Muscle layer of duodenum (tissue), 2 donors: ENCODE measurements at regions not wholly inside any gene's neighbourhood (a gene's known extent, or its start where the extent isn't known, plus 50 kb on each side); places are given as distances from the start of the nearest gene placed in this dataset.

Experiments used
- H3K27ac ChIP-seq: one replicate; pipeline ENCODE4 v1.7.0; 2013; ENCODE audit warnings: mild to moderate bottlenecking, low read length
- H3K27me3 ChIP-seq: one replicate; pipeline ENCODE4 v1.7.0; 2013; ENCODE audit warnings: low read depth, mild to moderate bottlenecking, control low read depth, low read length
- H3K36me3 ChIP-seq, 2 donors: one replicate each; pipeline ENCODE4 v1.7.0; 2013; ENCODE audit warnings: low read length in 2 of 2, control low read depth in 1 of 2, mild to moderate bottlenecking in 1 of 2; ENCODE audit not compliant: insufficient read depth in 2 of 2, control insufficient read depth in 1 of 2
- H3K4me1 ChIP-seq, 2 donors: one replicate each; pipeline ENCODE4 v1.7.0; 2013; ENCODE audit warnings: low read length in 2 of 2, mild to moderate bottlenecking in 2 of 2, control low read depth in 1 of 2, moderate library complexity in 1 of 2; ENCODE audit not compliant: insufficient read depth in 2 of 2, control insufficient read depth in 1 of 2
- H3K4me3 ChIP-seq, 2 donors: one replicate each; pipeline ENCODE4 v1.7.0; 2013; ENCODE audit warnings: low read length in 2 of 2, low read depth in 1 of 2, mild to moderate bottlenecking in 1 of 2
- H3K9me3 ChIP-seq, 2 donors: one replicate each; pipeline ENCODE4 v1.7.0; 2013; ENCODE audit warnings: low read length in 2 of 2, control low read depth in 1 of 2, mild to moderate bottlenecking in 1 of 2; ENCODE audit not compliant: control insufficient read depth in 1 of 2
- donor health status: healthy.

- no peak overlapping the region for H3K27ac ChIP-seq
- H3K9me3 ChIP-seq: peaks cover 0 to 3% of the 10 kb centered on the region in 2 donors
- H3K4me1 ChIP-seq: no peaks in the 10 kb centered on the region
- H3K36me3 ChIP-seq: no peaks in the 10 kb centered on the region
- H3K4me3 ChIP-seq: no peak overlapping the region
- H3K27me3 ChIP-seq: no peaks in the 10 kb centered on the region
Observed at GRCh38 chr13:79126706-79127105, 279.3 kb downstream of the RBM26 start.

DNA sequence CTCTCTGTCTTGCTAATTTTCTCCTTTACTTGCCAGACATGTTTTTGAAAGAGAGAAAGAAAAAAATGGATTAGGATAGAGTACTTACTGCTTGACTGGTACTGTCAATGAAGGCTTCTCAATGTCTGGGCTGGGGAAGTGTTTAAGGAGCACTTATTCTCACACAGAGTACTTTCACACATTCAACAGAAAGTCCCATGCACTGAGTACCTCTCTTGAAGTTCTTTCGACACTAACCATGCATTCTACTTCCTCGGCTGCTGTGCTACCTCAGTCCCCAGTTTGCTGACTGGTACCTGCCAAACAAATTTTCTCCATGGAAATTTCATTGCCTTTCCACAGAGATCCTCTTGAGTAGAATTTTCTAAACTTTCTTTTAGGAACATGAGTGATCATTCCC is 281.9 kb downstream of the RBM26 start:
- no peak overlapping the region for H3K27ac ChIP-seq
- H3K4me3 ChIP-seq: no peak overlapping the region
- H3K4me1 ChIP-seq: no peaks in the 10 kb centered on the region
- no peaks in the 10 kb centered on the region for H3K36me3 ChIP-seq
- H3K27me3 ChIP-seq: no peaks in the 10 kb centered on the region
- H3K9me3 ChIP-seq: peaks cover 0 to 3% of the 10 kb centered on the region in 2 donors

DNA sequence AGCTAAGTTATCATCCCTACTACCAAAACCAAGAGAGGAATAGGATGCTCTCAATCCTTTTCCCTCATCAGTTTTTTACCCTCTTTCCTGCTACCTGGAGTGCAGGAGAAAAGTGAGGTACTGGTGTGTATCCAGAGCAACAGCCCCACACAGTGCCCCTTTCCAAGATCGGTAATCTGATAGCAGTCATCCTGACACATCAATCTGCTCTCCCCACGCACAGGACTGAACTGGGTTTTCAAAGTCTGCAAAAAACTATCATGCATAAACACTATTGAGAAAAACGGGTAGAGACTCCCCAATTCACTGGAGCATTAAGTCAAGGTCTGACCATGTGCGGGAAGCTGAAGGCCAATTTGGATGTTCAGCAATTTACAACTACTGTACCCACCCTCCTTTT is 284.8 kb downstream of the RBM26 start:
- Histone ChIP-seq H3K27ac (no peak overlapping the region), H3K36me3 (no peaks in the 10 kb centered on the region), H3K9me3 (no peaks in the 10 kb centered on the region), H3K4me3 (no peak overlapping the region), H3K27me3 (no peaks in the 10 kb centered on the region), H3K4me1 (no peaks in the 10 kb centered on the region)

DNA sequence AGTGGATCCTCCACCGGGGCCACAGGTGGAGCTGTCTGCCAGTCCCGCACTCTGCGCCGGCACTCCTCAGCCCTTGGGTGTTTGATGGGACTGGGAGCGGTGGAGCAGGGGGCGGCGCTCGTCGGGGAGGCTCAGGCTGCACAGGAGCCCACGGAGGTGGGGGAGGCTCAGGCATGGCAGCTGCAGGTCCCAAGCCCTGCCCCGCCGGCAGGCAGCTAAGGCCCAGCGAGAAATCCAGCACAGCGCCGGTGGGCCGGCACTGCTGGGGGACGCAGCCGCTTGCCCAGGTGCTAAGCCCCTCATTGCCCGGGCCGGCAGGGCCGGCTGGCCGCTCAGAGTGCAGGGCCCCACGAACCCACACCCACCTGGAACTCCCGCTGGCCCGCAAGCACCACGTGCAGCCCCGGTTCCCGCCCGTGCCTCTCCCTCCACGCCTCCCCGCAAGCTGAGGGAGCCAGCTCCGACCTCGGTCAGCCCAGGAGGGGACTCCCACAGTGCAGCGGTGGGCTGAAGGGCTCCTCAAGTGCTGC is 286.4 kb downstream of the RBM26 start:
- Histone ChIP-seq H3K27ac (no peak overlapping the region), H3K36me3 (no peaks in the 10 kb centered on the region)

GRCh38 chr13:79112016-79112415 is 294.0 kb downstream of the RBM26 start:
- H3K27ac ChIP-seq: no peak overlapping the region
- H3K27me3 ChIP-seq: no peaks in the 10 kb centered on the region
- no peaks in the 10 kb centered on the region for H3K36me3 ChIP-seq
- H3K9me3 ChIP-seq: no peaks in the 10 kb centered on the region
- no peak overlapping the region for H3K4me3 ChIP-seq
- H3K4me1 ChIP-seq: no peaks in the 10 kb centered on the region

More for the DNA sequence above, 286.4 kb downstream of the RBM26 start:
- Histone ChIP-seq H3K9me3 (no peaks in the 10 kb centered on the region), H3K27me3 (no peaks in the 10 kb centered on the region), H3K4me3 (no peak overlapping the region), H3K4me1 (no peaks in the 10 kb centered on the region)

- H3K36me3 ChIP-seq: no peaks in the 10 kb centered on the region
- no peak overlapping the region for H3K4me3 ChIP-seq
- H3K9me3 ChIP-seq: no peaks in the 10 kb centered on the region
- H3K4me1 ChIP-seq: no peaks in the 10 kb centered on the region
- H3K27ac ChIP-seq: no peak overlapping the region
- H3K27me3 ChIP-seq: no peaks in the 10 kb centered on the region
Observed at GRCh38 chr13:79108914-79109643, 297.0 kb downstream of the RBM26 start.

DNA sequence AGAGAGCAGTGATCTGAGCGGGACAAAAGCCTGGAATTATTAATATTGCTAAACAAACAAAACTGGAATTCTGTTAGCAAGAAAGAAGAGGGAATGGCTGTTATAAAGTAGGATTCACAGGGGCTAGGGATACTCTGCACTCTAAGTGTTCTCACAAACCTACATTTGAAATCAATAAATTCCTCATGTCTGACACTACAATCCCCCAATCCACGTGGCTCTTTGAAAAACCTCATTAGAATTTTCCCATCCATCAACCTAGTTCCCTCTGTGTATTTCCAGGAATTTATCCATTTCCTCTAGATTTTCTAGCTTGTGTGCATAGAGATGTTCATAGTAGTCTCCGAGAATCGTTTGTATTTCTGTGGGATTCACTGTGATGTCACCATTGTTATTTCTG is 307.5 kb downstream of the RBM26 start:
- no peaks in the 10 kb centered on the region for H3K9me3 ChIP-seq
- H3K36me3 ChIP-seq: no peaks in the 10 kb centered on the region
- H3K27me3 ChIP-seq: no peaks in the 10 kb centered on the region
- H3K4me1 ChIP-seq: no peaks in the 10 kb centered on the region
- no peak overlapping the region for H3K27ac ChIP-seq
- no peak overlapping the region for H3K4me3 ChIP-seq

- Histone ChIP-seq H3K27ac (no peak overlapping the region), H3K4me3 (no peak overlapping the region), H3K36me3 (no peaks in the 10 kb centered on the region), H3K4me1 (no peaks in the 10 kb centered on the region), H3K9me3 (no peaks in the 10 kb centered on the region), H3K27me3 (no peaks in the 10 kb centered on the region)
Observed at GRCh38 chr13:79097201-79097600, 308.9 kb downstream of the RBM26 start.

- Histone ChIP-seq H3K27ac (no peak overlapping the region), H3K4me1 (no peaks in the 10 kb centered on the region), H3K4me3 (no peak overlapping the region), H3K36me3 (no peaks in the 10 kb centered on the region), H3K27me3 (no peaks in the 10 kb centered on the region), H3K9me3 (no peaks in the 10 kb centered on the region)
Observed at GRCh38 chr13:79096099-79096498, 310.0 kb downstream of the RBM26 start.

DNA sequence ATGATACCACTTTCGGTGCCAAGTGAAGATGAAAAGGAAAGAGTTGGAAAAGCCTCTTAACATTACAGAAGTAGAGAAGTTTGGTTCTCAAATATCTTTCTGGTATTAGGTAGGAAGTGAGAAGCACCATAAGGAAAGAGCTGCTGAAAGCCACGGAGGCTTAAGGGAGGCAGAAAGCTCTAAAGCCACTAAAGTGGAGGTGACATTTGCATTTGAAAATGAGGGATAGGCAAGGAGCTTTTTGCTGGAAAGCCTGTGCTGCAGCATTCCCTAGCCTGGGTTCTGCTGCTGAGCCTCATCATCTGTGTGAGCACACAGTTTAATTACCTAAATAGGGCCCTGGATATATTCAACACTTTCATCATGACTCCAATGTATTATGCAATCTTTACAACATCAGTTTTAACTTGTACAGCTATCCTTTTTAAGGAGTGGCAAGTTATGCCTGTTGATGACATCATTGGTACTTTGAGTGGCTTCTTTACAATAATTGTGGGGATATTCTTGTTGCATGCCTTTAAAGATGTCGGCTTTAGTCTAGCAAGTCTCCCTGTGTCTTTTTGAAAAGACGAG is 315.4 kb downstream of the RBM26 start:
- Histone ChIP-seq H3K27ac (no peak overlapping the region), H3K36me3 (no peaks in the 10 kb centered on the region), H3K27me3 (no peaks in the 10 kb centered on the region), H3K9me3 (no peaks in the 10 kb centered on the region), H3K4me1 (no peaks in the 10 kb centered on the region), H3K4me3 (no peak overlapping the region)

GRCh38 chr13:79084802-79085424 is 321.1 kb downstream of the RBM26 start:
- Histone ChIP-seq H3K36me3 (no peaks in the 10 kb centered on the region), H3K4me1 (no peaks in the 10 kb centered on the region), H3K27me3 (no peaks in the 10 kb centered on the region), H3K9me3 (no peaks in the 10 kb centered on the region), H3K27ac (no peak overlapping the region), H3K4me3 (no peak overlapping the region)
